NCI-H2196 (cell line): ENCODE measurements at regions not wholly inside any gene's neighbourhood (a gene's known extent, or its start where the extent isn't known, plus 50 kb on each side); places are given as distances from the start of the nearest gene placed in this dataset.
A peak's percentile ranks its signal among the peaks of the same experiment; 100 is the strongest.
"Not testable (repeated sequence)": the region's sequence is repeated elsewhere in the genome, so short reads cannot be mapped to it uniquely, and the experiment has no call there.

ENCODE experiments used
- DNase-seq: peaks from one replicate; lab custom pipeline; 2025; ENCODE audit not compliant: unreplicated experiment; lab: John Stamatoyannopoulos, UW

GRCh38 chr11:64428693-64429092, 69.7 kb downstream of the RPS6KA4 start:
- no peak for DNase-seq

- DNase-seq: no peak
Measured at GRCh38 chr11:64429970-64430369, 71.0 kb downstream of the RPS6KA4 start.

GRCh38 chr11:64430645-64431044, 71.7 kb downstream of the RPS6KA4 start:
- no peak for DNase-seq

GRCh38 chr11:64436000-64436399, 77.0 kb downstream of the RPS6KA4 start:
- peak; percentile 71 for DNase-seq

- DNase-seq: no peak
Measured at GRCh38 chr11:64437426-64437825, 78.5 kb downstream of the RPS6KA4 start.

- no peak for DNase-seq
Measured at GRCh38 chr11:64438986-64439771, 80.2 kb downstream of the RPS6KA4 start.

- not testable (repeated sequence) for DNase-seq
Measured at GRCh38 chr11:64439772-64440491, 81.0 kb downstream of the RPS6KA4 start.

GRCh38 chr11:64441127-64441526, 82.2 kb downstream of the RPS6KA4 start:
- no peak for DNase-seq

- no peak for DNase-seq
Measured at GRCh38 chr11:64443001-64443400, 84.0 kb downstream of the RPS6KA4 start.

GRCh38 chr11:64444838-64445441, 86.0 kb downstream of the RPS6KA4 start:
- DNase-seq: peak; percentile 35

GRCh38 chr11:64445651-64446050, 86.7 kb downstream of the RPS6KA4 start:
- no peak for DNase-seq

GRCh38 chr11:64447831-64448598, 89.1 kb downstream of the RPS6KA4 start:
- no peak for DNase-seq

- DNase-seq: peak; percentile 83
Measured at GRCh38 chr11:64448599-64449380, 89.8 kb downstream of the RPS6KA4 start.

GRCh38 chr11:64449381-64450167, 90.6 kb downstream of the RPS6KA4 start:
- DNase-seq: peak; percentile 80

GRCh38 chr11:64450168-64450560, 91.2 kb downstream of the RPS6KA4 start:
- no peak for DNase-seq

GRCh38 chr11:64451856-64452255, 92.9 kb downstream of the RPS6KA4 start:
- no peak for DNase-seq

- DNase-seq: no peak
Measured at GRCh38 chr11:64453466-64453865, 94.5 kb downstream of the RPS6KA4 start.

- DNase-seq: no peak
Measured at GRCh38 chr11:64455456-64456261, 96.7 kb downstream of the RPS6KA4 start.
